Myocyte (in vitro differentiated cells): ENCODE measurements at regions not wholly inside any gene's neighbourhood (a gene's known extent, or its start where the extent isn't known, plus 50 kb on each side); places are given as distances from the start of the nearest gene placed in this dataset.
"Not testable (repeated sequence)": the region's sequence is repeated elsewhere in the genome, so short reads cannot be mapped to it uniquely, and the experiment has no call there.

ENCODE experiments used
- DNase-seq: peaks from one replicate; pipeline ENCODE4 v3.0.0-alpha.2; 2012; ENCODE audit warnings: low read depth

- not testable (repeated sequence) for DNase-seq
Observed at GRCh38 chr5:103377638-103378037, 119.1 kb downstream of the MACIR start.

DNA sequence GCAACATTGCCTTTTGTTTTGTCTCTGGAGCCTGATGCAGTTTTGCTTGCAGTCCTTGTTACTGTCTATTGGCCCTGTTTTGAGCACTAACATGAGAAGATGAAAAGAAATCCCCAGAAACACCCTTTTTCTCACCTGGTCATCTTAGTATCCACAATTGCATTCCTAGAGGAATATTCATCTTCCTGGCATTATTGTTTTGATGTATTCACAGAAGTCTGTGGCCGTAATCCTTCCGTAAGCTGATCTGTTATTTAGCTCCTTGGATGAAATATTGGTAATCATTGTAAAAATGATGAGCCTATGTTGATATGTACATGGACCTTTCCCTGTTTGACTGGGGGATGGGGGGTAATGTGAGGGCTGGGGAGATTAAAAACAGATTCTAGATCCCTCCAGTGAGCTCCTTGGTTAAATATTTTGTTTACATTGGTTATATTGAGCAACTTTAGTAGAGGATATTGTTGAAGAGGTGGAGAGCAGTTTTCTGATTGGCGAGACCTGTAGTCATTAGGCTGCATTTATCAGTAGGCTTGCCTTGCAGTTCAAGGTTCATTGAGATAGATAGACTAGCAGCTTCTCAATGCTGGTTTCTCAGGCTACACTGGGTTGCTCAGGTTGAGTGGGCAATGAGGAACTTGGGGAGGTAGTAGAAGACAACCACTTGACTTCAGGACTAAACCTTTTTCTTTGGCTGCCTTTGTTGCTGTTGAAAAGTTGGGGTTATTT lies 117.5 kb downstream of the MACIR start:
- no peak for DNase-seq

GRCh38 chr5:103375350-103375749 lies 116.8 kb downstream of the MACIR start:
- peak; percentile 61 for DNase-seq

GRCh38 chr5:103374473-103374963 lies 116.0 kb downstream of the MACIR start:
- DNase-seq = no peak

DNA sequence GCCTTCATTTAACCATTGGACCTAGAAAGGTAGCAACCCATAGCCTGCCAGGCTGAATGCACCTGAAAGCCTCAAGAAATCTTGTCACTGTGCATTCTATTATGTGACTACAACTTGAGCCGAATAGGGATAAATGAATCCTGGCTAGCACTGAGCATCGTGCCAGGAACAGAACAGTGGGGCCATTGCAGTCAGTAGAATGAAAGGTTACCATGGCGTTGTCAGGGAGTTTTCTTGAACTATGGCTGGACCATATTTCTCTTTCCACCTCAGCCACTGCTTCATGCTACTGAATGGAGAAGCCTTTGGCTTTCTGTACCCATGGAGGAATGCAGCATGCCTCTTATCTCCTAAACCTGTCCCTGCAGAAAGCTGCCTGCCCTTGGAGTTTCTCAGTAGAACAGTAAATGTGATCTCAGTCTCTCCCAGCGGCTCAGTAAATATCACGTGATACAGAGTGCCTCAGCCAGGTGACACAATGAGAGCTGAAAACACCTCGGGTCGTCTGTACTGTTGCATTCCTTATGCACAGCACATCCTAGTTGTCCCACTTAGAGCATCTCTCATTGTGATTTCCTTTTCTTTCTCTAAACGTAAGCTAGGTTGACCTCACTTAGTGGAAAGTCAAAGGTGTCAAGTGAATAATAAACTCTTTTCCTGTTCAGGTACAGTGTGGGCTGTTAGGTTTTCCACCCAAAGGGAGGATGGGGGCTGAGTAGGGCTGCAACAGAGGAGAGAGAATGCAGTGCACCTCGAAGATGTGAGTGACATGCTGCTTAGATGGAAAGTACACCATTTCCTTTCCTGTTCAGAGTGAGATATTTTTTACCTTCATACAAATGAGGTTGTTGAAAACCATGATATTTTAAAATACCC lies 115.3 kb downstream of the MACIR start:
- no peak for DNase-seq

GRCh38 chr5:103371046-103371607 lies 112.6 kb downstream of the MACIR start:
- DNase-seq = no peak

DNA sequence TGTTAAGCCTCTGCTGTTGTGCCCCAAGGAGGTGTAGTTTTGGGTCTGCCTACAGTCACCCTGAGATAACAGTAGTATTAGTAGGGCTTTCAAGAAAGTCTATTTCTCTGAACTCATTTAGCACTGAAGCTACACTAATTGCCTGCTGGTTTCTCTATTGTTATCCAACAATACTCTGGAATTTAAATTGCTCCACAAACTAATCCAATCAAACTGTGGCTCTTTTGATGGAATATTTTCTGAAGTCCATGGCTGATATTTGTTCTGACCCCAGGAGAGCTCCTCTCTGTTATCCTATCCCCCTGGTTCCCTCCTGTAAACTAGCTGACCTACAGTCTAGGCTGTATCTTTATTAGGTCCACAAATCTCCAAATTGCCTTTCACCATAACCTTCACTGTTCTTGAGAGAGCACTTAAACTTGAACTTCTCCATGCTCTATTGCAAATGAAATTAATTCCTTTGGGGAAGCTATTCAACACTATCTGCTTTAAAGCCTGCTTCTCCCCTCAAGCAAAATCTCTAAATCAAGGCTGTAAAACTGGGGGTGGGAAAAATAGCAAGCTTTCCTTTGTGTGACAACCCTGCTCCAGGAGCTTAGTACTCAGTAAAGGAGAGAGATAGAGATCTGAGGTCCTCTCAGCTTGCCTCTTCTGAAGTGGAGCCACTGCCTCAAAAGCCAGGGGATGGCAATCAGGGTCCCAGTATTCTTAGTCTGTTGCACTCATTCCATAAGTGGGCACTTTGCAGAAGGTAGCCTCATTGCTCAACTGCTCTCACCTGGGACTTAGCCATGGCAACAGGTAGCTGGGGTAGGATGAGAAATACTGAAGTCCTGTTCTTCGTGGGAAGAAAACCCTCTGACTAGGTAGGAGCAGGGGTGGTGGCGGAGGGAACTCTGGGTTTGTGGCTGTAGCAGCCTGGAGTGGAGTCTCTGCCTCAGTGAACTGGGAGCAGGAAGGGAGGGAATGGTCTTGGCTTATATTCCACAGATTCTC lies 110.9 kb downstream of the MACIR start:
- DNase-seq = no peak

DNA sequence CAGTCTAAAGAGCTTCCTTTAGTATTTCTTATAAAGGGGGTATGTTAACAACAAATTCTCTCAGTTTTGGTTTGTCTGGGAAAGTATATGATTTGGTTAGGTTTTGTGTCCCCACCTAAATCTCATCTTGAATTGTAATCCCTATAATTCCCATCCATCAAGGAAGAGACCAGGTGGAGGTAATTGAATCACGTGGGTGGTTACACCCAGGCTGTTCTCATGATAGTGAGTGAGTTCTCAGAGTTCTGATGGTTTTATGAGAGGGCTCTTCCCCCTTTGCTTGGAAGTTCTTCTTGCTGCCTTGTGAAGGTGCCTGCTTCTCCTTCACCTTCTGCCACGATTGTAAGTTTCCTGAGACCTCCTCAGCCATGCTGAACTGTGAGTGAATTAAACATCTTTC lies 109.1 kb downstream of the MACIR start:
- DNase-seq = no peak

GRCh38 chr5:103366918-103367549 lies 108.5 kb downstream of the MACIR start:
- no peak for DNase-seq

DNA sequence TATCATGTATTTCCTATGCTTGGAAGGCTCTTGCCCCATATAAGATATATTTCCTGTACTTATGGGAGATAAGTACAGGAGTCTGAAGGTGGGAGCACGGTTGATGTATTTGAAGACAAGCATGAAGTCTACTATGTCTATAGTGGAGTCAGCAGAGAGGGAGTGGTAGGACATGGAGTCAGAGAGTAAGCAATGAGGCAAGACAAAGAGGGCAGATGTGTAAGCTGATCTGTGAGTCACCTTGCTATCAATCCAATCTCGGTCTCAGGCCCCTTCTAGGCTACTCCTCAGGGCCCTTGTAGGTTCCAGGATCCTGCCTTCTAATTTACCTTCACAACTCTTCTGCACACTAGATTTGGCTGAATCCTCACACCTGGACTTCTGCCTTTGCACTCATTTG lies 105.5 kb downstream of the MACIR start:
- no peak for DNase-seq

GRCh38 chr5:103362211-103362610 lies 103.6 kb downstream of the MACIR start:
- no peak for DNase-seq

- DNase-seq = no peak
Observed at GRCh38 chr5:103360475-103360874, 101.9 kb downstream of the MACIR start.

DNA sequence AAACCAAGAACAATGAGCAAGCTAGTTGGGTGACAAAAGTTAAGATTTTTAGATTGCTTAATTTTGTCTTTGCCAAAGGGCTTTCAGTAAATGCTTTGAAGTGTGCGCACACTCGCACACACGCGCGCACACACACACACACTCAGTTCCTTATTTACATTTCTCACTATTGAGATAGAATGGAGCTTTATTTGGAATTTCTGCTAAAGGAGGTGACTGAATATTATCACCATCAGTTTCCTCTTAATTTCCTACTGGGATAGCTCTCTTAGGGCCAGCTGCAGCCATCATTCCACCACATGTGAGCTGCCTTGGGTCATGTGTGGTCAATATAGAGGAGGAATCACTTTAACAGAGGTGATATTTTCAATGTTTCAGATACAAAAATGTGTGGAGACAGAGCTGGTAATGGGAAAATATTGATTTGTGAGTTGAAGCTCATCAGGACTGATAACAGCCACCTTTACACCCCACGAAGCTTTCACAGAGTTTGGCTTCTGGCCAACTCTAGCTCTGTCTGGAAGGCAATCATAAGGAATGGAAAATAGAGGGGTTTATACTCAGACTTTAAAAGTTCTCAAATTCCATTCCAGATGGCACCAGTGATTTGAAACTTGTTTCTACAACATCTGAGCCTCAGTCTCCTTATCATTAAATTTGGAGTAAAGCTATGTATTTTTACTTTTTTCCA lies 99.9 kb downstream of the MACIR start:
- no peak for DNase-seq

DNA sequence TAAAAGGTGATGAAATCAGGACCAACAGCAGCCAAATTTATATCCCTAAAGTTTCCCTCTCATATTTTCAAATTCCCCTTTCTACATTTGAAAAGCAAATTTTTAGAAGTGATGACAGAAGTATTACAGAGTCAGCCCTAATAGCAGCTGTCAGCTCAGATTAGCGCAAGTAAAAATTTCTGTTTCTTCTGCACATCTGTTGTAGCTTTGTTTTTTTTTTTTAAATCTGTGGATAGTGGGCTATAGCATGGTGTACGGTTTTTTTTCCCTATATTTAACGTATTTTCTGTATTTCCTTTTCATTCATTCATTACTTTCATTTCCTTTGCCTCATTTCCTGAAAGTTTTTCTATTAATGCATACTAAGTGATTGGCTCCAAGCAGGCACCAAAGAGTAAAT lies 99.1 kb downstream of the MACIR start:
- DNase-seq = peak; percentile 24

DNA sequence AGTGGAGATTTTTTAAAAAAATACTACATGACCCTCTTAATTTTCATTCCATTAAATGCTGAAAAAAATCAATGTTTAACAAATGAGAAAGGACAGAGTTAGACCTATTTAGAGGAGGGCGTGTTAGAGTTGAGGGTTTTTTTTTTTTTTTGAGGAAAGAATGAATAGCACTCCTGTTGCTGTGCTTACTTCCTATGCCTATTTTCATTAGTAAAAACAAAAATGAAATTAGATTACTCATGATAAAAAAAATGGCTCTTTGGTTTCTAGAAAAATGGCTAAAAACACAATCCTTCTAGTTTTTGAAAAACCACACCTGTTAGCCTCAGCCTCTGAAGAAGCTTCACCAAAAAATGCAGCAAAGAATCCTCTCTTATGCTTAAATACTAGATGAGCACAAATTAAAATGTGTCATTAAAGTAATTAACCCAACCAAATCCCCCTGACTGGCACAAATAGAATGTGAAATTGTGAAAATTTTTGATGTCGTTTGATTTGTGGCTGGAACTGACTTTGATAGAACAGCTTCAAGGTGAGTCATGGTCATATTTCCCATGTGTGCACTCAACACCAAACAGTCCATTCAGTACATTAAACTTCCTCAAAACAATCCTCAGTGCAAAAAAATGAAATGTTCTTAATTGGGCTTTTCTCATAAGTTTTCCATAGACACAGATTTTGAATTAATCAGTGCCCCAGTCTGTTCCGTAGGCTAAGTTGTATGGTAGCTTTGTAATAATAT lies 98.0 kb downstream of the MACIR start:
- DNase-seq = no peak

DNA sequence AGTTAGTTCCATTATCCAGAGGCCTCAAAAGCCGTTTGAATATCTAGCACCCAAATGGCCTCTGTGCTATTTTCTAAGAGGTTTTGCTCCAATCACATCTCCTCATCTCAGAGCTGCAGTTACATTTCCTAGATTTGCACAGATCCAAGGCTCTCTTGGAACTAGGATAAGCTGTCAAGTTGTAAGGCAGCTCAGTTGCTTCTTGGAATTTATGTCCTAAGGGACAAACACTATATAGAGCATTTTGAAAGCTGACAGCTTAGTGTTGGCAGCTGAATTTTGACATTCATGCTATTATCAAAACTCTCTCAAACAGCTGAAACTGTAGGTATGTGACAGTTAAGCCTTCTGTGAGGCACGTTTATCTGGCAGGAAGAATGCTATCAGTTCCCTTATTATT lies 97.0 kb downstream of the MACIR start:
- DNase-seq = no peak

DNA sequence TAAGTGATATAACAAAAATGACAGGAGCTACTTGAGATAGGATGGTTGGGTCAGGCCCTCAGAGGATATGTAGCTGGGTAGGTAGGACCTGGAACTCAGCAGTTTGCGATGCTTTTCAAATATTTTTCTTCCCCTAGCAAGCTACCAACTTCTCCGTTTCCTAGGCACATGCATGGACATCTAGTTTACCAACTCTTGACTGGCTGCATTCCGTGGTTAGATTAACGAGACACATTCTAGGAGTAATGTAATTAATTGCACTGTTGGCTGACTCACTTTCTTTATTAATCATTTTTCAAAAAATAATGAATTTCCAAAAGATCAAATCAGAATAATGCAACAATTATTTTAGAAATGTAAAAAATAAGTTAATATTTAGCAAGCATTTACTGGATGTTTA lies 95.9 kb downstream of the MACIR start:
- DNase-seq = no peak

DNA sequence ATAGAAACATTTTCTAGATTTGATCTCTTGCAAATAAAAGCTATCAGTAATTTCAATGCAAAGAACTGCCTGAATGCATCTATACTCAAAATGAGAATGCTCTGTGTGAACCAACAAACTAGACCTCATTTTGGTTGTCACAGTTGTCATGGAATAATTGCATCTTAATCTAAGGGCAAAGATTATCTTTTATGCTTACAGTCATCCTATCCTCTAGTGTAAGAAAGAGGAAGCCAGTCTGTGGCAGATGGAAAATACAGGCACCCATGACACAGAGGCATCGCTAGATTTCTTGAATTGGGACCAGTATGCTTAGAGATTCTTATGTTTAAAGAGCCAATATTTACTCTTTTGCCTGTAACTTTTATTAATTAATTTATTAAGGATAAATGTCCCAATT lies 95.0 kb downstream of the MACIR start:
- no peak for DNase-seq
